MM.1S (cell line): ENCODE measurements at regions not wholly inside any gene's neighbourhood (a gene's known extent, or its start where the extent isn't known, plus 50 kb on each side); places are given as distances from the start of the nearest gene placed in this dataset.

ENCODE experiments used
- DNase-seq: peaks from one replicate; pipeline ENCODE4 v3.0.0-alpha.2; 2015
- H2AFZ ChIP-seq: fragments of 300-600 bp; sonication (generic); 2 replicates; pipeline ENCODE4 v1.6.0; 2016; ENCODE audit warnings: antibody characterized with exemption, low read length
- H3F3A ChIP-seq: fragments of 300-600 bp; sonication (generic); 2 replicates; pipeline ENCODE4 v1.6.1; 2016; ENCODE audit warnings: mild to moderate bottlenecking, antibody characterized with exemption, low read length, moderate library complexity, mixed read lengths; ENCODE audit not compliant: insufficient read depth
- H3K27ac ChIP-seq: fragments of 300-600 bp; sonication (generic); 2 replicates; pipeline ENCODE4 v1.5.1; 2016; ENCODE audit warnings: mild to moderate bottlenecking, low read length
- H3K27me3 ChIP-seq: fragments of 300-600 bp; sonication (generic); replicated peaks from 2 replicates; pipeline ENCODE4 v1.6.0; 2016; ENCODE audit warnings: low read length; ENCODE audit not compliant: insufficient read depth
- H3K36me3 ChIP-seq: fragments of 300-600 bp; sonication (generic); replicated peaks from 2 replicates; pipeline ENCODE4 v1.6.1; 2016; ENCODE audit warnings: mild to moderate bottlenecking, low read length, mixed read lengths; ENCODE audit not compliant: insufficient read depth
- H3K4me1 ChIP-seq: fragments of 300-600 bp; sonication (generic); 2 replicates; pipeline ENCODE4 v1.6.1; 2016; ENCODE audit warnings: low read length, mixed read lengths
- H3K4me2 ChIP-seq: fragments of 300-600 bp; sonication (generic); 2 replicates; pipeline ENCODE4 v1.6.0; 2016; ENCODE audit warnings: low read depth, low read length
- H3K4me3 ChIP-seq: fragments of 300-600 bp; sonication (generic); 2 replicates; pipeline ENCODE4 v1.5.1; 2016; ENCODE audit warnings: low read length, mixed read lengths
- H3K79me2 ChIP-seq: fragments of 300-600 bp; sonication (generic); 2 replicates; pipeline ENCODE4 v1.6.1; 2016; ENCODE audit warnings: mixed run types, low read length, mixed read lengths
- H3K9ac ChIP-seq: fragments of 300-600 bp; sonication (generic); 2 replicates; pipeline ENCODE4 v1.6.1; 2016; ENCODE audit warnings: low read length, mixed read lengths
- H3K9me2 ChIP-seq: fragments of 300-600 bp; sonication (generic); replicated peaks from 2 replicates; pipeline ENCODE4 v1.6.1; 2016; ENCODE audit warnings: mild to moderate bottlenecking, low read length, mixed read lengths; ENCODE audit not compliant: insufficient read depth
- H3K9me3 ChIP-seq: fragments of 300-600 bp; sonication (generic); replicated peaks from 2 replicates; pipeline ENCODE4 v1.6.1; 2016; ENCODE audit warnings: mild to moderate bottlenecking, low read length, mixed read lengths; ENCODE audit not compliant: insufficient read depth
- H4K20me1 ChIP-seq: fragments of 300-600 bp; sonication (generic); 2 replicates; pipeline ENCODE4 v1.6.1; 2016; ENCODE audit warnings: mild to moderate bottlenecking, low read length, moderate library complexity, mixed read lengths; ENCODE audit not compliant: insufficient read depth
- EZH2 ChIP-seq: fragments of 300-600 bp; sonication (generic); optimal IDR thresholded peaks from 2 replicates; pipeline ENCODE3; 2017; ENCODE audit warnings: low read depth, mild to moderate bottlenecking, antibody characterized with exemption, low read length, mixed read lengths
- EZH2phosphoT487 ChIP-seq: fragments of 300-600 bp; sonication (generic); IDR thresholded peaks from 2 replicates; pipeline ENCODE4 v1.6.1; 2018; ENCODE audit warnings: antibody characterized with exemption, low read length
- TF ChIP-seq, protein P1 (sequence below): fragments of 300-600 bp; sonication (generic); IDR thresholded peaks from 2 replicates; pipeline ENCODE4 v1.5.1; 2016; ENCODE audit warnings: antibody characterized with exemption, low read length, mixed read lengths

DNA sequence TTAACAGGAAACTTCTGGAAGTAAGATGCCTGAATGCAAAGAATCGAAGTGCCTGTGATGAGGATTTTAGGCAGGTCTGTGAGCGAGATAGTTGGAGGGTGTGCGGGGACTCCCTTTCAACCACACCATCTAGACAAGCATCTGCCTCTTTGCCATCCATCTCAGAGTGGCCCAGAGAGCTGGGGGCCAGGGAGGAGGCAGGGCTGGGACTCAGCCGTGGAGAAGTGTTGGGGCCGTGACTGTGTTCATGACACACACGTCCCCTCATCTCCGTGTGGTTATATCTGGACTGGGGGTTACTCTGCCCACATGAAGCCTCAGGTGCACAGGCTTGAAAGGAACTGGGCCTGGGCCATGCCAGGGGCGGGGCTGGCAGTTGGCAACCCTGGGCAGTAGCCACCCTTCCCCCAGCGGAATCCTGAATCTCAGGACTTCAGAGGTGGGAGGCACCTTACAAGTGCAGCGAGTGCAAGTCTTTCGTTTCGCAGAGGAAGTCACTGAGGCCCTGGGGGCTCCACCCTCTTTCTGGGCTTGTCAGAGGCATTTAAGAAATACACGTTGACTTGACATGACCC is 112.5 kb downstream of the SLC4A3 start:
- Histone ChIP-seq H3K36me3 (no peaks in the 10 kb centered on the region), H3K9me2 (no peaks in the 10 kb centered on the region), H3F3A (no peaks in the 10 kb centered on the region), H2AFZ (no peak overlapping the region), H3K4me1 (no peaks in the 10 kb centered on the region), H3K9ac (no peak overlapping the region), H4K20me1 (no peaks in the 10 kb centered on the region), H3K4me2 (no peak overlapping the region), H3K27ac (no peak overlapping the region), H3K27me3 (no peaks in the 10 kb centered on the region), H3K9me3 (no peaks in the 10 kb centered on the region), H3K79me2 (no peaks in the 10 kb centered on the region), H3K4me3 (no peak overlapping the region)
- DNase-seq, result no peak
- TF ChIP-seq EZH2phosphoT487, result no peak
- TF ChIP-seq EZH2, result no peak
- TF ChIP-seq, protein P1, sequence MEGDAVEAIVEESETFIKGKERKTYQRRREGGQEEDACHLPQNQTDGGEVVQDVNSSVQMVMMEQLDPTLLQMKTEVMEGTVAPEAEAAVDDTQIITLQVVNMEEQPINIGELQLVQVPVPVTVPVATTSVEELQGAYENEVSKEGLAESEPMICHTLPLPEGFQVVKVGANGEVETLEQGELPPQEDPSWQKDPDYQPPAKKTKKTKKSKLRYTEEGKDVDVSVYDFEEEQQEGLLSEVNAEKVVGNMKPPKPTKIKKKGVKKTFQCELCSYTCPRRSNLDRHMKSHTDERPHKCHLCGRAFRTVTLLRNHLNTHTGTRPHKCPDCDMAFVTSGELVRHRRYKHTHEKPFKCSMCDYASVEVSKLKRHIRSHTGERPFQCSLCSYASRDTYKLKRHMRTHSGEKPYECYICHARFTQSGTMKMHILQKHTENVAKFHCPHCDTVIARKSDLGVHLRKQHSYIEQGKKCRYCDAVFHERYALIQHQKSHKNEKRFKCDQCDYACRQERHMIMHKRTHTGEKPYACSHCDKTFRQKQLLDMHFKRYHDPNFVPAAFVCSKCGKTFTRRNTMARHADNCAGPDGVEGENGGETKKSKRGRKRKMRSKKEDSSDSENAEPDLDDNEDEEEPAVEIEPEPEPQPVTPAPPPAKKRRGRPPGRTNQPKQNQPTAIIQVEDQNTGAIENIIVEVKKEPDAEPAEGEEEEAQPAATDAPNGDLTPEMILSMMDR, result no peak

GRCh38 chr2:219743548-219743947 is 116.1 kb downstream of the SLC4A3 start:
- Histone ChIP-seq H4K20me1 (no peaks in the 10 kb centered on the region), H3K4me1 (no peaks in the 10 kb centered on the region), H2AFZ (no peak overlapping the region), H3K36me3 (no peaks in the 10 kb centered on the region), H3K9me3 (no peaks in the 10 kb centered on the region), H3K27ac (no peak overlapping the region), H3F3A (no peaks in the 10 kb centered on the region), H3K9ac (no peak overlapping the region), H3K79me2 (no peaks in the 10 kb centered on the region), H3K4me2 (no peak overlapping the region), H3K9me2 (no peaks in the 10 kb centered on the region), H3K27me3 (no peaks in the 10 kb centered on the region), H3K4me3 (no peak overlapping the region)
- DNase-seq, result no peak
- TF ChIP-seq EZH2phosphoT487, result no peak
- TF ChIP-seq, protein P1, result no peak
- no peak for TF ChIP-seq EZH2

DNA sequence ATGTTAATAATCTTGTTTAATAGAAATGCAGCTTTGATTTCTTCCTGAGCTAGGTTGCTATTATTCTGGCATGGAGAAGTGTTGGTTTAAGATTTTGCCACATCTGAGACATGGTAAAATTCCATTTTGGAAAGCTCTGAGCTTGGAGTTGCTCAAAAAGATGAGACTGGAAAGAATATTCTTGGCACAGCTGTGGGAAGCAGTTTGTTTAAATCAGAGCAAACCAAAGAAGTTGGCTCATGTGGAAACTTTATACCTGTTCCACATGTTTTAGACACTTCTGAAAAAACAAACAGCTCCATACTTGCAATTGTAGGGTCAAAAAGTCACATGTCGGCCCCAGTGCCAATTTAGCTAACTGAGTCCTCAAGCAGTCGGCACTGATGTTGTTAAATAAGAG is 116.6 kb downstream of the SLC4A3 start:
- Histone ChIP-seq H3F3A (no peaks in the 10 kb centered on the region), H3K36me3 (no peaks in the 10 kb centered on the region), H2AFZ (no peak overlapping the region), H4K20me1 (no peaks in the 10 kb centered on the region), H3K4me1 (no peaks in the 10 kb centered on the region), H3K4me3 (no peak overlapping the region), H3K27ac (no peak overlapping the region), H3K9me3 (no peaks in the 10 kb centered on the region), H3K79me2 (no peaks in the 10 kb centered on the region), H3K27me3 (no peaks in the 10 kb centered on the region), H3K4me2 (no peak overlapping the region), H3K9me2 (no peaks in the 10 kb centered on the region), H3K9ac (no peak overlapping the region)
- TF ChIP-seq, protein P1, result no peak
- TF ChIP-seq EZH2 (no peak), EZH2phosphoT487 (no peak)
- DNase-seq, result no peak
